ENCODE measurements at regions not wholly inside any gene's neighbourhood (a gene's known extent, or its start where the extent isn't known, plus 50 kb on each side); places are given as distances from the start of the nearest gene placed in this dataset.

GRCh38 chr13:44004878-44005277 is 125.2 kb downstream of the LACC1 start:
- TF ChIP-seq, protein P1, sequence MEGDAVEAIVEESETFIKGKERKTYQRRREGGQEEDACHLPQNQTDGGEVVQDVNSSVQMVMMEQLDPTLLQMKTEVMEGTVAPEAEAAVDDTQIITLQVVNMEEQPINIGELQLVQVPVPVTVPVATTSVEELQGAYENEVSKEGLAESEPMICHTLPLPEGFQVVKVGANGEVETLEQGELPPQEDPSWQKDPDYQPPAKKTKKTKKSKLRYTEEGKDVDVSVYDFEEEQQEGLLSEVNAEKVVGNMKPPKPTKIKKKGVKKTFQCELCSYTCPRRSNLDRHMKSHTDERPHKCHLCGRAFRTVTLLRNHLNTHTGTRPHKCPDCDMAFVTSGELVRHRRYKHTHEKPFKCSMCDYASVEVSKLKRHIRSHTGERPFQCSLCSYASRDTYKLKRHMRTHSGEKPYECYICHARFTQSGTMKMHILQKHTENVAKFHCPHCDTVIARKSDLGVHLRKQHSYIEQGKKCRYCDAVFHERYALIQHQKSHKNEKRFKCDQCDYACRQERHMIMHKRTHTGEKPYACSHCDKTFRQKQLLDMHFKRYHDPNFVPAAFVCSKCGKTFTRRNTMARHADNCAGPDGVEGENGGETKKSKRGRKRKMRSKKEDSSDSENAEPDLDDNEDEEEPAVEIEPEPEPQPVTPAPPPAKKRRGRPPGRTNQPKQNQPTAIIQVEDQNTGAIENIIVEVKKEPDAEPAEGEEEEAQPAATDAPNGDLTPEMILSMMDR (tag by site-specific recombination; IDR thresholded peaks at IDR 0.05) = no peak
- TF ChIP-seq ZNF274 (IDR thresholded peaks at IDR 0.05; ENCODE audit: low read length) (no peak), ZNF274 (tag by site-specific recombination; IDR thresholded peaks at IDR 0.05; ENCODE audit: borderline replicate concordance) (no peak), ZNF513 (tag by site-specific recombination; IDR thresholded peaks at IDR 0.05) (no peak), ZNF324 (tag by site-specific recombination; IDR thresholded peaks at IDR 0.05) (no peak), SCRT1 (tag by site-specific recombination; IDR thresholded peaks at IDR 0.05; ENCODE audit: borderline replicate concordance) (no peak), FEZF1 (tag by site-specific recombination; IDR thresholded peaks at IDR 0.05) (no peak), ZBTB17 (tag by site-specific recombination; IDR thresholded peaks at IDR 0.05) (no peak), SETDB1 (IDR thresholded peaks at IDR 0.05; ENCODE audit: insufficient read length, low read length) (no peak), ZBTB21 (tag by site-specific recombination; IDR thresholded peaks at IDR 0.05) (no peak)
- TF ChIP-seq, protein P2, sequence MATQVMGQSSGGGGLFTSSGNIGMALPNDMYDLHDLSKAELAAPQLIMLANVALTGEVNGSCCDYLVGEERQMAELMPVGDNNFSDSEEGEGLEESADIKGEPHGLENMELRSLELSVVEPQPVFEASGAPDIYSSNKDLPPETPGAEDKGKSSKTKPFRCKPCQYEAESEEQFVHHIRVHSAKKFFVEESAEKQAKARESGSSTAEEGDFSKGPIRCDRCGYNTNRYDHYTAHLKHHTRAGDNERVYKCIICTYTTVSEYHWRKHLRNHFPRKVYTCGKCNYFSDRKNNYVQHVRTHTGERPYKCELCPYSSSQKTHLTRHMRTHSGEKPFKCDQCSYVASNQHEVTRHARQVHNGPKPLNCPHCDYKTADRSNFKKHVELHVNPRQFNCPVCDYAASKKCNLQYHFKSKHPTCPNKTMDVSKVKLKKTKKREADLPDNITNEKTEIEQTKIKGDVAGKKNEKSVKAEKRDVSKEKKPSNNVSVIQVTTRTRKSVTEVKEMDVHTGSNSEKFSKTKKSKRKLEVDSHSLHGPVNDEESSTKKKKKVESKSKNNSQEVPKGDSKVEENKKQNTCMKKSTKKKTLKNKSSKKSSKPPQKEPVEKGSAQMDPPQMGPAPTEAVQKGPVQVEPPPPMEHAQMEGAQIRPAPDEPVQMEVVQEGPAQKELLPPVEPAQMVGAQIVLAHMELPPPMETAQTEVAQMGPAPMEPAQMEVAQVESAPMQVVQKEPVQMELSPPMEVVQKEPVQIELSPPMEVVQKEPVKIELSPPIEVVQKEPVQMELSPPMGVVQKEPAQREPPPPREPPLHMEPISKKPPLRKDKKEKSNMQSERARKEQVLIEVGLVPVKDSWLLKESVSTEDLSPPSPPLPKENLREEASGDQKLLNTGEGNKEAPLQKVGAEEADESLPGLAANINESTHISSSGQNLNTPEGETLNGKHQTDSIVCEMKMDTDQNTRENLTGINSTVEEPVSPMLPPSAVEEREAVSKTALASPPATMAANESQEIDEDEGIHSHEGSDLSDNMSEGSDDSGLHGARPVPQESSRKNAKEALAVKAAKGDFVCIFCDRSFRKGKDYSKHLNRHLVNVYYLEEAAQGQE (tag by site-specific recombination; IDR thresholded peaks at IDR 0.05) = no peak
- TF ChIP-seq, protein P3, sequence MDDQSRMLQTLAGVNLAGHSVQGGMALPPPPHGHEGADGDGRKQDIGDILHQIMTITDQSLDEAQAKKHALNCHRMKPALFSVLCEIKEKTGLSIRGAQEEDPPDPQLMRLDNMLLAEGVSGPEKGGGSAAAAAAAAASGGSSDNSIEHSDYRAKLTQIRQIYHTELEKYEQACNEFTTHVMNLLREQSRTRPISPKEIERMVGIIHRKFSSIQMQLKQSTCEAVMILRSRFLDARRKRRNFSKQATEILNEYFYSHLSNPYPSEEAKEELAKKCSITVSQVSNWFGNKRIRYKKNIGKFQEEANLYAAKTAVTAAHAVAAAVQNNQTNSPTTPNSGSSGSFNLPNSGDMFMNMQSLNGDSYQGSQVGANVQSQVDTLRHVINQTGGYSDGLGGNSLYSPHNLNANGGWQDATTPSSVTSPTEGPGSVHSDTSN (CRISPR knock-in tag; IDR thresholded peaks at IDR 0.05) = no peak
